HCT116 (cell line): ENCODE measurements at regions not wholly inside any gene's neighbourhood (a gene's known extent, or its start where the extent isn't known, plus 50 kb on each side); places are given as distances from the start of the nearest gene placed in this dataset.

Source experiments
- CEBPB ChIP-seq: IDR thresholded peaks from 2 replicates; pipeline ENCODE4 v1.6.1; 2012; ENCODE audit warnings: low read depth
- POLR2AphosphoS5 ChIP-seq: IDR thresholded peaks from 2 replicates; pipeline ENCODE4 v1.6.1; 2011; ENCODE audit warnings: mild to moderate bottlenecking, low read depth, low read length, moderate library complexity

DNA sequence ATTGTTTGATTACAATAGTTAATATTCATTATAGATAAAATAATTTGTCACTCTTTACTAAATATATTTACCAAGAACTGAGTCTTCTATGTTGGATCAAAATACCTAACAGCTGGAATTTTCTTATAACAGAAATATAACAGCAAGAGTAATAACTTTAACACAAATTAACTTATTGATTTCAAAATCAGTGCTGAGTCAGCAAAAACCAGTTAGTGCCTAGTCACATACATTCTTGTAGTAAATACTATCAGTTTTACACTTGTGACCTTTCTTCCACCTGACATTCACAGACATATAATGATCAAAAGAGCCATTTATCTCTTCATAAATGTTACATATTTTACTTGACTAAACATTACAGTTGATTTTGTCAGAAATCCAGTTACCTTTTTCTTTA is 1141.4 kb upstream of the ADGRB3 start:
- TF ChIP-seq POLR2AphosphoS5, result no peak
- TF ChIP-seq CEBPB, result no peak
